ENCODE measurements at regions not wholly inside any gene's neighbourhood (a gene's known extent, or its start where the extent isn't known, plus 50 kb on each side); places are given as distances from the start of the nearest gene placed in this dataset.
"Not testable (repeated sequence)": the region's sequence is repeated elsewhere in the genome, so short reads cannot be mapped to it uniquely, and the experiment has no call there.

GRCh38 chr16:86251682-86252081 is 258.6 kb upstream of the FOXF1 start:
- DNase-seq (ENCODE audit: insufficient read length, low spot score) (no peak), FAIRE-seq (no peak)
- TF ChIP-seq TAF1 (IDR thresholded peaks at IDR 0.05; ENCODE audit: low read depth, low read length) (no peak), SPI1 (IDR thresholded peaks at IDR 0.05; ENCODE audit: low read depth, low read length) (no peak), POU2F2 (IDR thresholded peaks at IDR 0.05; ENCODE audit: low read depth, low read length) (no peak), PAX5 (IDR thresholded peaks at IDR 0.05; ENCODE audit: insufficient read depth, low read length, severe bottlenecking) (no peak), POLR2AphosphoS5 (IDR thresholded peaks at IDR 0.05; ENCODE audit: low read depth, low read length) (no peak), POLR2A (IDR thresholded peaks at IDR 0.05; ENCODE audit: low read depth, low read length) (no peak)

GRCh38 chr16:86252596-86252995 is 257.7 kb upstream of the FOXF1 start:
- FAIRE-seq (no peak), DNase-seq (ENCODE audit: insufficient read length, low spot score) (no peak)
- no peak for TF ChIP-seq POU2F2 (IDR thresholded peaks at IDR 0.05; ENCODE audit: low read depth, low read length)
- TF ChIP-seq POLR2A (IDR thresholded peaks at IDR 0.05; ENCODE audit: low read depth, low read length): no peak
- no peak for TF ChIP-seq SPI1 (IDR thresholded peaks at IDR 0.05; ENCODE audit: low read depth, low read length)
- no peak for TF ChIP-seq POLR2AphosphoS5 (IDR thresholded peaks at IDR 0.05; ENCODE audit: low read depth, low read length)
- no peak for TF ChIP-seq PAX5 (IDR thresholded peaks at IDR 0.05; ENCODE audit: insufficient read depth, low read length, severe bottlenecking)
- no peak for TF ChIP-seq TAF1 (IDR thresholded peaks at IDR 0.05; ENCODE audit: low read depth, low read length)

- DNase-seq (ENCODE audit: insufficient read length, low spot score): no peak
- no peak for FAIRE-seq
- no peak for TF ChIP-seq PAX5 (IDR thresholded peaks at IDR 0.05; ENCODE audit: insufficient read depth, low read length, severe bottlenecking)
- TF ChIP-seq POLR2A (IDR thresholded peaks at IDR 0.05; ENCODE audit: low read depth, low read length): no peak
- TF ChIP-seq TAF1 (IDR thresholded peaks at IDR 0.05; ENCODE audit: low read depth, low read length): no peak
- no peak for TF ChIP-seq POLR2AphosphoS5 (IDR thresholded peaks at IDR 0.05; ENCODE audit: low read depth, low read length)
- TF ChIP-seq POU2F2 (IDR thresholded peaks at IDR 0.05; ENCODE audit: low read depth, low read length): no peak
- no peak for TF ChIP-seq SPI1 (IDR thresholded peaks at IDR 0.05; ENCODE audit: low read depth, low read length)
Measured at GRCh38 chr16:86255966-86256365, 254.4 kb upstream of the FOXF1 start.

- no peak for TF ChIP-seq PAX5 (IDR thresholded peaks at IDR 0.05; ENCODE audit: insufficient read depth, low read length, severe bottlenecking)
- no peak for TF ChIP-seq TAF1 (IDR thresholded peaks at IDR 0.05; ENCODE audit: low read depth, low read length)
- no peak for TF ChIP-seq POLR2A (IDR thresholded peaks at IDR 0.05; ENCODE audit: low read depth, low read length)
- no peak for TF ChIP-seq POLR2AphosphoS5 (IDR thresholded peaks at IDR 0.05; ENCODE audit: low read depth, low read length)
- no peak for TF ChIP-seq POU2F2 (IDR thresholded peaks at IDR 0.05; ENCODE audit: low read depth, low read length)
- DNase-seq (ENCODE audit: insufficient read length, low spot score): no peak
- no peak for FAIRE-seq
Measured at GRCh38 chr16:86256995-86257394, 253.3 kb upstream of the FOXF1 start.

- DNase-seq (ENCODE audit: insufficient read length, low spot score): no peak
- TF ChIP-seq POU2F2 (IDR thresholded peaks at IDR 0.05; ENCODE audit: low read depth, low read length) (no peak), TAF1 (IDR thresholded peaks at IDR 0.05; ENCODE audit: low read depth, low read length) (no peak), PAX5 (IDR thresholded peaks at IDR 0.05; ENCODE audit: insufficient read depth, low read length, severe bottlenecking) (no peak), SPI1 (IDR thresholded peaks at IDR 0.05; ENCODE audit: low read depth, low read length) (no peak)
- no peak for FAIRE-seq
Measured at GRCh38 chr16:86257546-86257945, 252.8 kb upstream of the FOXF1 start.

- TF ChIP-seq POU2F2 (IDR thresholded peaks at IDR 0.05; ENCODE audit: low read depth, low read length): no peak
- no peak for TF ChIP-seq PAX5 (IDR thresholded peaks at IDR 0.05; ENCODE audit: insufficient read depth, low read length, severe bottlenecking)
- no peak for TF ChIP-seq SPI1 (IDR thresholded peaks at IDR 0.05; ENCODE audit: low read depth, low read length)
- no peak for TF ChIP-seq TAF1 (IDR thresholded peaks at IDR 0.05; ENCODE audit: low read depth, low read length)
- TF ChIP-seq POLR2A (IDR thresholded peaks at IDR 0.05; ENCODE audit: low read depth, low read length): no peak
- TF ChIP-seq POLR2AphosphoS5 (IDR thresholded peaks at IDR 0.05; ENCODE audit: low read depth, low read length): no peak
- no peak for DNase-seq (ENCODE audit: insufficient read length, low spot score)
- FAIRE-seq: no peak
Measured at GRCh38 chr16:86258713-86259112, 251.6 kb upstream of the FOXF1 start.

GRCh38 chr16:86259499-86259898 is 250.8 kb upstream of the FOXF1 start:
- FAIRE-seq: no peak
- TF ChIP-seq POLR2A (IDR thresholded peaks at IDR 0.05; ENCODE audit: low read depth, low read length) (no peak), POU2F2 (IDR thresholded peaks at IDR 0.05; ENCODE audit: low read depth, low read length) (no peak), TAF1 (IDR thresholded peaks at IDR 0.05; ENCODE audit: low read depth, low read length) (no peak), PAX5 (IDR thresholded peaks at IDR 0.05; ENCODE audit: insufficient read depth, low read length, severe bottlenecking) (no peak), POLR2AphosphoS5 (IDR thresholded peaks at IDR 0.05; ENCODE audit: low read depth, low read length) (no peak), SPI1 (IDR thresholded peaks at IDR 0.05; ENCODE audit: low read depth, low read length) (no peak)
- no peak for DNase-seq (ENCODE audit: insufficient read length, low spot score)

GRCh38 chr16:86261379-86261778 is 248.9 kb upstream of the FOXF1 start:
- FAIRE-seq (no peak), DNase-seq (ENCODE audit: insufficient read length, low spot score) (no peak)
- no peak for TF ChIP-seq POLR2AphosphoS5 (IDR thresholded peaks at IDR 0.05; ENCODE audit: low read depth, low read length)
- TF ChIP-seq POLR2A (IDR thresholded peaks at IDR 0.05; ENCODE audit: low read depth, low read length): no peak
- TF ChIP-seq PAX5 (IDR thresholded peaks at IDR 0.05; ENCODE audit: insufficient read depth, low read length, severe bottlenecking): no peak
- no peak for TF ChIP-seq SPI1 (IDR thresholded peaks at IDR 0.05; ENCODE audit: low read depth, low read length)
- no peak for TF ChIP-seq TAF1 (IDR thresholded peaks at IDR 0.05; ENCODE audit: low read depth, low read length)
- TF ChIP-seq POU2F2 (IDR thresholded peaks at IDR 0.05; ENCODE audit: low read depth, low read length): no peak

- FAIRE-seq: not testable (repeated sequence)
Measured at GRCh38 chr16:86267657-86268056, 242.7 kb upstream of the FOXF1 start.

GRCh38 chr16:86270696-86271095 is 239.6 kb upstream of the FOXF1 start:
- TF ChIP-seq TAF1 (IDR thresholded peaks at IDR 0.05; ENCODE audit: low read depth, low read length) (no peak), POU2F2 (IDR thresholded peaks at IDR 0.05; ENCODE audit: low read depth, low read length) (no peak), PAX5 (IDR thresholded peaks at IDR 0.05; ENCODE audit: insufficient read depth, low read length, severe bottlenecking) (no peak), POLR2AphosphoS5 (IDR thresholded peaks at IDR 0.05; ENCODE audit: low read depth, low read length) (no peak), POLR2A (IDR thresholded peaks at IDR 0.05; ENCODE audit: low read depth, low read length) (no peak), SPI1 (IDR thresholded peaks at IDR 0.05; ENCODE audit: low read depth, low read length) (no peak)
- DNase-seq (ENCODE audit: insufficient read length, low spot score) (no peak), FAIRE-seq (no peak)

More at GRCh38 chr16:86267657-86268056, 242.7 kb upstream of the FOXF1 start:
- not testable (repeated sequence) for DNase-seq (ENCODE audit: insufficient read length, low spot score)
